Mesodermal cell (in vitro differentiated cells): ENCODE measurements at regions not wholly inside any gene's neighbourhood (a gene's known extent, or its start where the extent isn't known, plus 50 kb on each side); places are given as distances from the start of the nearest gene placed in this dataset.
"Not testable (repeated sequence)": the region's sequence is repeated elsewhere in the genome, so short reads cannot be mapped to it uniquely, and the experiment has no call there.

Source experiments
- H3K27ac ChIP-seq: 2 replicates; pipeline ENCODE4 v1.7.0; 2013; ENCODE audit warnings: mild to moderate bottlenecking, low read depth, low read length, moderate library complexity; ENCODE audit not compliant: severe bottlenecking
- H3K36me3 ChIP-seq: 2 replicates; pipeline ENCODE4 v1.7.1; 2013; ENCODE audit warnings: mild to moderate bottlenecking, low read length, moderate library complexity; ENCODE audit not compliant: control insufficient read depth, insufficient read depth
- H3K4me1 ChIP-seq: one replicate; pipeline ENCODE4 v1.7.1; 2013; ENCODE audit warnings: mild to moderate bottlenecking, low read length; ENCODE audit not compliant: insufficient read depth, control insufficient read depth, poor library complexity, severe bottlenecking
- H3K4me3 ChIP-seq: 2 replicates; pipeline ENCODE4 v1.7.0; 2013; ENCODE audit warnings: low read length, control low read depth, mild to moderate bottlenecking; ENCODE audit not compliant: insufficient read depth, poor library complexity, severe bottlenecking; ENCODE audit errors: extremely low read depth
- H3K9me3 ChIP-seq: 2 replicates; pipeline ENCODE4 v1.7.1; 2013; ENCODE audit warnings: mild to moderate bottlenecking, low read length, moderate library complexity; ENCODE audit not compliant: control insufficient read depth
- WGBS, 2 experiments: methylation state at CpG; one replicate each; pipeline ENCODE4 v1.1.5; 2013; ENCODE audit warnings: missing lambda C conversion rate in 2 of 2; ENCODE audit not compliant: insufficient coverage in 2 of 2; 5-methylcytosine and 5-hydroxymethylcytosine counted together

DNA sequence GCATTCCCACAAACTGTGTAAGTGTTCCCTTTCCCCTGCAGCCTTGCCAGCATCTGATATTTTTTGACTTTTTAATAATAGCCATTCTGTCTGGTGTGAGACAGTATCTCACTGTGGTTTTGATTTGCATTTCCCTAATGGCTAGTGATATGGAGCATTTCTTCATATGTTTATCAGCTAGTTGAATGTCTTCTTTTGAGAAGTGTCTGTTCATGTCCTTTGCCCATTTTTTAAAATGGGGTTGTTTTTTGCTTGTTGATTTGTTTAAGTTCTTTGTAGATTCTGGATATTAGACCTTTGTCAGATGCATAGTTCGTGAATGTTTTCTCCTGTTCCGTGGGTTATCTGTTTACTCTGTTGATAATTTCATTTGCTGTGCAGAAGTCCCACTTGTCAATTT, 492.8 kb downstream of the JRKL start:
- H3K4me1 ChIP-seq, H3K9me3 ChIP-seq, H3K27ac ChIP-seq, H3K4me3 ChIP-seq, H3K36me3 ChIP-seq: not testable (repeated sequence)
- WGBS, 2 experiments, result 73 to 82% methylated on average over 2 of the region's 2 CpGs

DNA sequence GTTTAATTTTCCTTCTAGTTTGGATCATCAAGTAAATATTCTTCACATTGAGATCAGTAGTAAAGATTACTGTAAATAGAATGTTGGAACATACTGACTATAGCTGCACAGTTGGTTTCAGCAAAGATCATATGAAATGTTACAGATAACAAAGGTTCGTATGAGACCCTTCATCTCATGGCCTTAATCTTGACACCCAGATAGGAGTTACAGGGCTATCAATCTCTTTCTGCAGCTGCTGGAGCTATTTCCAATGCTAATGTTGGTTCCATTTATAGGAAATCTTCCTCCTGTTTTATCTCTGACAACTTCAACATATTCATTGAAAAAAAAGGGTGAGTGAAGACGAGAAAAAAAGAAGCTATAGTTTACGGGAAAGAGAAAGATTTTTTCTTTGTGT, 495.6 kb downstream of the JRKL start:
- Histone ChIP-seq H3K4me1 (no peaks in the 10 kb centered on the region), H3K4me3 (no peak overlapping the region), H3K27ac (no peak overlapping the region), H3K9me3 (no peaks in the 10 kb centered on the region), H3K36me3 (no peaks in the 10 kb centered on the region)
- 90% methylated on average over 1 of the region's 3 CpGs; no CpG with 5 or more reads in 1 of the 2 experiments for whole genome bisulfite sequencing, 2 experiments

DNA sequence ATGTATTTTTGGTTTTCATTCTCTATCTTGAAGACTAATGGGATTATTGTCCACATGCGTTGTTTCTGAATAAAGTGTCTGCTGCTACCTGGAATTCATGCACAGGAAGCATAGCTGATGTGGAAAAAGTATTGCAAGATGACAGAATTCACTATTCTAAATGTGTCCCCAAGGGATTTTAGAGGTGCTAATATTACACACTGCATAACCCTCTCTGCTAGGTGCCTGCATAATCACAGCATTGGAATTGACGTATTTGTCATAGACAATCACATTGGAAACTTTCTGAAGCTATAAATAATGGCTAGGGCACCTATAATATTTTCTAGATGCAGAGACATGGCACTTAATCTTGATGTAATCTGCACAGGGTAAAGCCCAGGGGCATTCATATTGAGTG, 496.1 kb downstream of the JRKL start:
- 86% methylated on average over 1 of the region's 2 CpGs; no CpG with 5 or more reads in 1 of the 2 experiments for WGBS, 2 experiments
- Histone ChIP-seq H3K9me3 (no peaks in the 10 kb centered on the region), H3K4me1 (no peaks in the 10 kb centered on the region), H3K4me3 (no peak overlapping the region), H3K27ac (no peak overlapping the region), H3K36me3 (no peaks in the 10 kb centered on the region)

DNA sequence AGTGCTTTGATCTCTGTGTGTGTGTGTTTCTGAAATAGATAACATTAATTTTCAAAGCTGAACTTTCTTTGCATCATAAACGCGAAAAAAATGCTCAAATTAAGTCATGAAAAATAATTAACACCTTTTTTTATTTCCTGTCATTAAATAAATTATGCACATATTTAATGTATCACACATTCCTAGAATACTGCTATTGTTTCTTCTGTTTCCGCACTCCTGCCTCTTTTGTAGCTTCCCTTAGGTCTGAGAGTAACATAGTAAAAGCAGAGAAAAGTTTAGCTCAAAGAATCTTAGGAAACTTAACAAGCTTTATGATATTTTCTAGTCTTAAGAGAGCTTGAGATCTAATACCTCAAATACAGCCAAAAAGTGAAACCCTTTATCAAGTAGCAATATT, 504.2 kb downstream of the JRKL start:
- Histone ChIP-seq H3K4me3 (no peak overlapping the region), H3K36me3 (no peaks in the 10 kb centered on the region), H3K27ac (no peak overlapping the region), H3K9me3 (no peaks in the 10 kb centered on the region), H3K4me1 (no peaks in the 10 kb centered on the region)
- WGBS, 2 experiments, result 60% methylated on average over 1 of the region's 3 CpGs; no CpG with 5 or more reads in 1 of the 2 experiments

DNA sequence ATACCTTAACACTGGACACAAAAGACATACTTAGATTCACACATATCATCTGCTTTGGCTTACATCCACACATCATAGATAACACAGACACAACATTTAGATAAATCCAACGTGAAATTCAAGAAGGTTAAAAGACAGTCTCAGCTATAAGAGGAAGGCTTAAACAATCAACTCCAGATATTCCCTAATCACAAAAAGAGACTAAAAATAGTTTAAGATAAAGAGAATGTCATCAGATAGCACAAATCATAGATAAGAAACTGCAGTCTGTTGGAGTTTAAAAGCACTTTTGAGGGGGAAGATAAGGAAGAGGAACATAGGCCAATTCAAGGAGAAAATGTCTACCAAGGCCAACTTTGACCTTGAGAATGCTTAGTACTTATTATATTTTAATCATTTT, 504.8 kb downstream of the JRKL start:
- WGBS, 2 experiments, result no CpG with 5 or more reads among the region's 1 CpG
- Histone ChIP-seq H3K4me3 (no peak overlapping the region), H3K27ac (no peak overlapping the region), H3K4me1 (no peaks in the 10 kb centered on the region), H3K36me3 (no peaks in the 10 kb centered on the region), H3K9me3 (no peaks in the 10 kb centered on the region)

DNA sequence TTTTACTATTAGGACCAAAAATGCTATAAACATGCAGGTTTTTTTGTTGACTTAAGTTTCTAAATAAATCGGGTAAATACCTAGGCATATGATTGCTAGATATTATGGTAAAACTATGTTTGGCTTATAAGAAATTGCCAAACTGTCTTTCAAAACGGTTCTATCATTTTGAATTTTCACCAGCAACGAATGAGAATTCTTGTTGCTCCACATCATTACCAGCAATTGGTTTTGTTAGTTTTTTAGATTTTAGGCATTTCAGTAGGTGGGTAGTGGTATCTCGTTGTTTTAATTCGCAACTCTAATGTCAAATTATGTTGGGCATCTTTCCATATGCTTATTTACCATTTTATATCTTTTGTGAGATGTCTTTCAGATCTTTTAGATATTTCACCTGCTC, 510.2 kb downstream of the JRKL start:
- Histone ChIP-seq H3K4me1 (no peaks in the 10 kb centered on the region), H3K36me3 (no peaks in the 10 kb centered on the region), H3K4me3 (no peak overlapping the region), H3K9me3 (no peaks in the 10 kb centered on the region), H3K27ac (no peak overlapping the region)
- WGBS, 2 experiments, result 78% methylated on average over 2 of the region's 5 CpGs; no CpG with 5 or more reads in 1 of the 2 experiments

DNA sequence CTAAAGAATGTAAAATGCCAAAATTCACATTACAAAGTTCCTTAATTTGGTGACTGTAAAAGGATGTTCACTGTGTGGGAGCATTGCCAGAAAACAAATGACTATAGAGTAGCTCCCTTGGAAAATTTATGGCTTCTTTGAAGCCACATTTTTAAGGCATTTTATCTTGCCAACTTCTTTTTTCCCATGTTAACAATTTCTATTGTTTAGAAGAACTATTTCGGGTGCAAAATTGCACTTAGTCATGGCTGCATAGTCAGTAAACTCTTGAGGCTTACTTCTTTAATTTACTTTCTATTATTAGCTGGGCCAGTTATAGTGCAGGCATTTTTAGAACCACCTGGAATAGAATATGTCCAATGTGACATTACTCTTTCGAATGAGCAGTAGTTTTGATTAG, 515.3 kb downstream of the JRKL start:
- whole genome bisulfite sequencing, 2 experiments, result 71% methylated on average over 1 of the region's 2 CpGs; no CpG with 5 or more reads in 1 of the 2 experiments
- Histone ChIP-seq H3K36me3 (no peaks in the 10 kb centered on the region), H3K9me3 (no peaks in the 10 kb centered on the region), H3K4me3 (no peak overlapping the region), H3K4me1 (no peaks in the 10 kb centered on the region), H3K27ac (no peak overlapping the region)

DNA sequence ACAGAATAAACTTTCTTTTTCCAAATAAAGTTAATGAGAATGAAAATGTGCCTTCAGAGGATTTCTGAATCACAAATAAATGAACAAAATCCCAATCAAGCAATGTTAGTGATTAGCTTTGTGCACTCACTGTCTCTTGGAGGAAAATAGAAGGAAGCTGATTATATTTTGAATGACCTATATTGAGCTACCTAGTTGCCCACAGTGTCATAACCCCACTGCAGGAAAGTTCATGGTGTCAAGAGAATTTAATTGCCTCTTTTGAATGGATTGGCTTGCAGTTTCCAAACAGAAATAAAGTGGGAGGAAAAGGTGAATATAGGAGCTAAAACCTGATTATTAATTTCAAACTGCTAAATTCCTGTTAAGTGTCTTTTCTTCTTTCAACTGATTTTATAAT, 515.9 kb downstream of the JRKL start:
- no peaks in the 10 kb centered on the region for H3K9me3 ChIP-seq
- no peaks in the 10 kb centered on the region for H3K4me1 ChIP-seq
- H3K27ac ChIP-seq, result no peak overlapping the region
- no peak overlapping the region for H3K4me3 ChIP-seq
- no peaks in the 10 kb centered on the region for H3K36me3 ChIP-seq

DNA sequence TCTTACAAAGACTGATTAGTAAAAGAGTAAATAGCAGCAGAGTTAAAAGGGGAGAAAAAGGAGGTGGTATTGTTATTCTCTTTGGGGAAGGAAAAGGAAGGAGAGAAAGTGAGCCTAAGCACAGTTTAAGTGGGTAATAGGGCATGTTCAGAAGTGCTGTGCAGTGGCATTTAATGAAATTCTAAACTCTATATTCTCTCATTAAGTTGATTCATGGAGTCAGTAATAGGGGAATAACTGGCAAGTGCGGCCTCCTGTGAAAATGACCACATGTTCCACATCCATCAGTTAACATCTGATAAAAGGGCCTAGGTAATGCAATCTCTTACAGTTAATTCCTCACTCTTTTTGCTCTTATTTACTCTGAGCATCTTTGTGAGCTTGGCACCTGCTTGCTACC, 516.7 kb downstream of the JRKL start:
- H3K4me3 ChIP-seq, result no peak overlapping the region
- WGBS, 2 experiments, result 88 to 100% methylated on average over 1 of the region's 1 CpG
- H3K4me1 ChIP-seq, result no peaks in the 10 kb centered on the region
- no peaks in the 10 kb centered on the region for H3K9me3 ChIP-seq
- no peak overlapping the region for H3K27ac ChIP-seq
- H3K36me3 ChIP-seq, result no peaks in the 10 kb centered on the region

DNA sequence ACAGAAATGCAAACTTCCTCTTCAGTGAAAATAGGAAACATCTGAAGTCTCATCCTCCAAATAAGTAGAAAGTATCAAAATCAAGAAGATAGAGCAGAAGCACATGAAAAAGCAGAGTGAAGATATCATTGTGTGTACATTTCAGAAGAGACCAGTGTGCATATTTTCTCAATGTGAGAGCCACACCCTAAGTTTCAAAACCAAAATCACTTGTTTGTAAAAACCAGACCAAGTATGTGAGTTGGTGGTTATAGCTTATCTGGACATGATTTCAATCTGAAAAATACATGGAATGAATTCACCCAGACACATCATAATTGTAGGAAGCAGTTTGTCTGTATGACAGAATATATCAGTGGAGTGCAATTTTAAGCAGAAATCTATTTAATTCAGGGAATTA, 536.0 kb downstream of the JRKL start:
- H3K36me3 ChIP-seq, result no peaks in the 10 kb centered on the region
- H3K27ac ChIP-seq, result no peak overlapping the region
- H3K4me1 ChIP-seq, result no peaks in the 10 kb centered on the region
- H3K9me3 ChIP-seq, result no peaks in the 10 kb centered on the region
- H3K4me3 ChIP-seq, result no peak overlapping the region

DNA sequence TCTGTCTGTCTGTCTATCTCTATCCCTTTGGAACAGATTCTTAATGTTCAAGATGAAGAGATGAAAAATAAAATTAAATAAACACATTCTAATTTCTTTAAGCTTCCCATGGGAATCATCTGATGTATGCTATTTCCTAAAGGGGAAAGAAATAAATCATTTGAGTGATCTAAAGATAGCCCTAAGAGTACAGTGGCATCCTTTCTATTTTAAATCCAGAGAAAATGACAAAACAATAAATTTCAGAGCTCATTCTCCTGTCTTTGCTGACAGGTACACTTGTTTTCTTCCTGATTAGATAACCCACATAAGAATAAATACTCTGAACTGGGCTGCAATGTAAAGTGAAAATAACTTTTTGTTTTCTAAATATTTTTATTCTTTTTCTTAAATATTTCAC, 550.4 kb downstream of the JRKL start:
- H3K36me3 ChIP-seq, result no peaks in the 10 kb centered on the region
- H3K27ac ChIP-seq, result no peak overlapping the region
- no peaks in the 10 kb centered on the region for H3K4me1 ChIP-seq
- H3K9me3 ChIP-seq, result no peaks in the 10 kb centered on the region
- H3K4me3 ChIP-seq, result no peak overlapping the region

DNA sequence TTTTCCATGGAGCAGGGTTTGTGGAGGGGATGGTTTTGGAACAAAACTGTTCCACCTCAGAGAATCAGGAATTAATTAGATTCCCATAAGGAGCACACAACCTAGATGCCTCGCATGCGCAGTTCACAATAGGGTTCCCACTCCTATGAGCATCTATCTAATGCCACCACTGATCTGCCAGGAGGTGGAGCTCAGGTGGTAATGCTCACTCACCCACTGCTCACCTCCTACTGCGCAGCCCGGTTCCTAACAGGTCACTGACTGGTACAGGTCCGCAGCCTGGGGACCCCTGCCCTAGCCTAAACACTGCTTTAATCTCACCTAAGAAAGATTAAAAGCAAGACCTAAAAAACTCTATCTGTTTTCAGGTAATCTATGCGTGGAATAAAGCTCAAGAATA, 553.0 kb downstream of the JRKL start:
- no peak overlapping the region for H3K4me3 ChIP-seq
- H3K9me3 ChIP-seq, result no peaks in the 10 kb centered on the region
- H3K4me1 ChIP-seq, result no peaks in the 10 kb centered on the region
- H3K27ac ChIP-seq, result no peak overlapping the region
- H3K36me3 ChIP-seq, result no peaks in the 10 kb centered on the region
- 87 to 89% methylated on average over 3 of the region's 6 CpGs for WGBS, 2 experiments
